HG03342 (cell line): ENCODE measurements at regions not wholly inside any gene's neighbourhood (a gene's known extent, or its start where the extent isn't known, plus 50 kb on each side); places are given as distances from the start of the nearest gene placed in this dataset.
"Not testable (repeated sequence)": the region's sequence is repeated elsewhere in the genome, so short reads cannot be mapped to it uniquely, and the experiment has no call there.

Experiments
- ATAC-seq: cut with Tn5 transposase; IDR thresholded peaks from one replicate; pipeline ENCODE4 v1.9.1; 2021; ENCODE audit warnings: mild to moderate bottlenecking, moderate library complexity; ENCODE audit not compliant: unreplicated experiment

- ATAC-seq = no peak
These were observed 1140.4 kb downstream of the RPIA start for GRCh38 chr2:89831641-89832498.

GRCh38 chr2:89833116-89833779 is 1141.8 kb downstream of the RPIA start:
- peak; percentile 45 for ATAC-seq

GRCh38 chr2:89833780-89834117 is 1142.3 kb downstream of the RPIA start:
- no peak for ATAC-seq

- ATAC-seq = no peak
These were observed 1142.8 kb downstream of the RPIA start for GRCh38 chr2:89834306-89834705.

- ATAC-seq = peak; percentile 36
These were observed 1144.9 kb downstream of the RPIA start for GRCh38 chr2:89836326-89836725.

GRCh38 chr2:89837962-89838625 is 1146.6 kb downstream of the RPIA start:
- ATAC-seq = no peak

- ATAC-seq = not testable (repeated sequence)
These were observed 1148.7 kb downstream of the RPIA start for GRCh38 chr2:89840175-89840574.

GRCh38 chr2:89840781-89841475 is 1149.5 kb downstream of the RPIA start:
- ATAC-seq = not testable (repeated sequence)

GRCh38 chr2:89841476-89841840 is 1150.0 kb downstream of the RPIA start:
- ATAC-seq = no peak

GRCh38 chr2:89842180-89842908 is 1150.9 kb downstream of the RPIA start:
- no peak for ATAC-seq

GRCh38 chr2:89844221-89844943 is 1152.9 kb downstream of the RPIA start:
- no peak for ATAC-seq

GRCh38 chr2:89845532-89845931 is 1154.1 kb downstream of the RPIA start:
- no peak for ATAC-seq

- ATAC-seq = no peak
These were observed 1156.6 kb downstream of the RPIA start for GRCh38 chr2:89848114-89848513.

GRCh38 chr2:89848763-89849368 is 1157.4 kb downstream of the RPIA start:
- no peak for ATAC-seq

GRCh38 chr2:89849731-89850130 is 1158.3 kb downstream of the RPIA start:
- no peak for ATAC-seq

GRCh38 chr2:89850481-89850880 is 1159.0 kb downstream of the RPIA start:
- no peak for ATAC-seq

- ATAC-seq = no peak
These were observed 1159.6 kb downstream of the RPIA start for GRCh38 chr2:89850881-89851582.

- ATAC-seq = no peak
These were observed 1160.1 kb downstream of the RPIA start for GRCh38 chr2:89851583-89851905.

GRCh38 chr2:89853427-89853826 is 1162.0 kb downstream of the RPIA start:
- not testable (repeated sequence) for ATAC-seq
